ENCODE measurements at regions not wholly inside any gene's neighbourhood (a gene's known extent, or its start where the extent isn't known, plus 50 kb on each side); places are given as distances from the start of the nearest gene placed in this dataset.

DNA sequence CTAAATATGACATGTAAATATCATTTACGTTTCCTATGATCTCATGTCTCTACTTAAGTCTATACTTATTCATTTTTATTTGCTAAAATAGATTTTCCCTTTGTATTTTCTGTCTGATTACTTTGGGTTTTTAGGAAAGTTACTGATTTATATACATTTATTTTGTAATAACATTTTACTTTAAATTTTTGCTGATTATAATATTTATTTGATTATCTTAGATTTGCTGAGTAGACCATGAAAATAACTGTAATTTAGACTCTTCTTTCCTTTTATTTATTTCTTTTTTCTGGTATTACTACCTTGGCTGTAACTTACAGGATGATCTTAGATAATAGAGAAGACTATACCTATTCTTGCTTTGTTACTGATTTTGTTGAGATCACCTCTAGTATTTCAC, 159.9 kb upstream of the POGK start:
- TF ChIP-seq, protein P1, sequence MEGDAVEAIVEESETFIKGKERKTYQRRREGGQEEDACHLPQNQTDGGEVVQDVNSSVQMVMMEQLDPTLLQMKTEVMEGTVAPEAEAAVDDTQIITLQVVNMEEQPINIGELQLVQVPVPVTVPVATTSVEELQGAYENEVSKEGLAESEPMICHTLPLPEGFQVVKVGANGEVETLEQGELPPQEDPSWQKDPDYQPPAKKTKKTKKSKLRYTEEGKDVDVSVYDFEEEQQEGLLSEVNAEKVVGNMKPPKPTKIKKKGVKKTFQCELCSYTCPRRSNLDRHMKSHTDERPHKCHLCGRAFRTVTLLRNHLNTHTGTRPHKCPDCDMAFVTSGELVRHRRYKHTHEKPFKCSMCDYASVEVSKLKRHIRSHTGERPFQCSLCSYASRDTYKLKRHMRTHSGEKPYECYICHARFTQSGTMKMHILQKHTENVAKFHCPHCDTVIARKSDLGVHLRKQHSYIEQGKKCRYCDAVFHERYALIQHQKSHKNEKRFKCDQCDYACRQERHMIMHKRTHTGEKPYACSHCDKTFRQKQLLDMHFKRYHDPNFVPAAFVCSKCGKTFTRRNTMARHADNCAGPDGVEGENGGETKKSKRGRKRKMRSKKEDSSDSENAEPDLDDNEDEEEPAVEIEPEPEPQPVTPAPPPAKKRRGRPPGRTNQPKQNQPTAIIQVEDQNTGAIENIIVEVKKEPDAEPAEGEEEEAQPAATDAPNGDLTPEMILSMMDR (IDR thresholded peaks at IDR 0.05; ENCODE audit: control extremely low read depth in 1 of 3, insufficient read depth in 1 of 3, low read depth in 1 of 3, low read length in 3 of 3) = no peak
- TF ChIP-seq RAD21 (IDR thresholded peaks at IDR 0.05 in 1 of 2, conservative IDR thresholded peaks at IDR 0.05 in 1 of 2; ENCODE audit: low read depth in 2 of 2, low read length in 2 of 2) = no peak
- TF ChIP-seq TAF7 (optimal IDR thresholded peaks at IDR 0.05; ENCODE audit: borderline replicate concordance, low read depth, low read length) = no peak
- TF ChIP-seq BACH1 (IDR thresholded peaks at IDR 0.05; ENCODE audit: low read length) = no peak
- TF ChIP-seq POLR2AphosphoS5 (IDR thresholded peaks at IDR 0.05; ENCODE audit: low read depth, low read length) = no peak
- no peak for TF ChIP-seq YY1 (IDR thresholded peaks at IDR 0.05; ENCODE audit: low read depth, low read length)
- no peak for TF ChIP-seq SUZ12 (IDR thresholded peaks at IDR 0.05; ENCODE audit: low read length)
- no peak for TF ChIP-seq TAF1 (IDR thresholded peaks at IDR 0.05; ENCODE audit: low read depth, low read length)
- no peak for TF ChIP-seq EZH2 (IDR thresholded peaks at IDR 0.05; ENCODE audit: low read depth, low read length, severe bottlenecking)

Data from H1 (cell line).